ENCODE measurements at regions not wholly inside any gene's neighbourhood (a gene's known extent, or its start where the extent isn't known, plus 50 kb on each side); places are given as distances from the start of the nearest gene placed in this dataset.

- Mint-ChIP-seq H3K9me3 (no peaks in the 10 kb centered on the region), H3K4me3 (no peak overlapping the region), H3K4me1 (no peaks in the 10 kb centered on the region), H3K27ac (no peak overlapping the region), H3K27me3 (ENCODE audit: low read depth in 3 of 3) (peaks cover 0 to 6% (median 2%) of the 10 kb centered on the region in 3 donors), H3K36me3 (no peaks in the 10 kb centered on the region)
- Histone ChIP-seq H3K36me3 (replicated peaks in 1 of 2; ENCODE audit: control insufficient read depth in 1 of 2, insufficient read depth in 2 of 2, low read length in 2 of 2) (no peaks in the 10 kb centered on the region), H3K4me2 (replicated peaks; ENCODE audit: extremely low read depth, low read length, poor library complexity, severe bottlenecking) (no peak overlapping the region), H3K27ac (ENCODE audit: low read depth in 1 of 2, low read length in 2 of 2) (no peak overlapping the region), H4K20me1 (ENCODE audit: insufficient read depth, low read length) (no peaks in the 10 kb centered on the region), H3K4me3 (replicated peaks in 1 of 3; ENCODE audit: low read depth in 2 of 3, low read length in 3 of 3) (no peak overlapping the region), H3K79me2 (ENCODE audit: insufficient read depth, low read length) (no peaks in the 10 kb centered on the region), H3K4me1 (ENCODE audit: control insufficient read depth in 1 of 2, insufficient read depth in 2 of 2, low read length in 2 of 2) (no peaks in the 10 kb centered on the region), H3K9me3 (replicated peaks in 1 of 2; ENCODE audit: control insufficient read depth in 1 of 2, insufficient read depth in 1 of 2, low read length in 2 of 2) (no peaks in the 10 kb centered on the region), H3K9ac (ENCODE audit: insufficient read depth, low read length, poor library complexity, severe bottlenecking) (no peak overlapping the region), H2AFZ (ENCODE audit: insufficient read depth, low read depth, low read length, poor library complexity, severe bottlenecking) (no peak overlapping the region), H3K27me3 (ENCODE audit: control insufficient read depth in 2 of 2, insufficient read depth in 2 of 2, low read length in 2 of 2) (no peaks in the 10 kb centered on the region)
- DNase-seq = no peak
- TF ChIP-seq, protein P1, sequence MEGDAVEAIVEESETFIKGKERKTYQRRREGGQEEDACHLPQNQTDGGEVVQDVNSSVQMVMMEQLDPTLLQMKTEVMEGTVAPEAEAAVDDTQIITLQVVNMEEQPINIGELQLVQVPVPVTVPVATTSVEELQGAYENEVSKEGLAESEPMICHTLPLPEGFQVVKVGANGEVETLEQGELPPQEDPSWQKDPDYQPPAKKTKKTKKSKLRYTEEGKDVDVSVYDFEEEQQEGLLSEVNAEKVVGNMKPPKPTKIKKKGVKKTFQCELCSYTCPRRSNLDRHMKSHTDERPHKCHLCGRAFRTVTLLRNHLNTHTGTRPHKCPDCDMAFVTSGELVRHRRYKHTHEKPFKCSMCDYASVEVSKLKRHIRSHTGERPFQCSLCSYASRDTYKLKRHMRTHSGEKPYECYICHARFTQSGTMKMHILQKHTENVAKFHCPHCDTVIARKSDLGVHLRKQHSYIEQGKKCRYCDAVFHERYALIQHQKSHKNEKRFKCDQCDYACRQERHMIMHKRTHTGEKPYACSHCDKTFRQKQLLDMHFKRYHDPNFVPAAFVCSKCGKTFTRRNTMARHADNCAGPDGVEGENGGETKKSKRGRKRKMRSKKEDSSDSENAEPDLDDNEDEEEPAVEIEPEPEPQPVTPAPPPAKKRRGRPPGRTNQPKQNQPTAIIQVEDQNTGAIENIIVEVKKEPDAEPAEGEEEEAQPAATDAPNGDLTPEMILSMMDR (IDR thresholded peaks at IDR 0.05) = no peak
- intact Hi-C loops (cut with micrococcal nuclease) = no loop called here
- 72% methylated on average over 3 of the region's 7 CpGs for WGBS (ENCODE audit: insufficient coverage)
Measured at GRCh38 chr10:131685007-131685406, 215.8 kb upstream of the PPP2R2D start.

GRCh38 chr10:131685576-131685975 is 215.2 kb upstream of the PPP2R2D start:
- TF ChIP-seq, protein P1 (IDR thresholded peaks at IDR 0.05) = no peak
- no peak overlapping the region for H3K27ac ChIP-seq (ENCODE audit: low read depth in 1 of 2, low read length in 2 of 2)
- no peaks in the 10 kb centered on the region for H3K27me3 ChIP-seq (ENCODE audit: control insufficient read depth in 2 of 2, insufficient read depth in 2 of 2, low read length in 2 of 2)
- Mint-ChIP-seq H3K9me3 (no peaks in the 10 kb centered on the region), H3K36me3 (no peaks in the 10 kb centered on the region), H3K4me1 (no peaks in the 10 kb centered on the region), H3K27ac (peak overlapping the region in 1 of 7 donors; percentile 20), H3K27me3 (ENCODE audit: low read depth in 3 of 3) (peaks cover 0 to 6% (median 2%) of the 10 kb centered on the region in 3 donors), H3K4me3 (no peak overlapping the region)
- intact Hi-C loops (cut with micrococcal nuclease) = no loop called here
- no peak overlapping the region for H2AFZ ChIP-seq (ENCODE audit: insufficient read depth, low read depth, low read length, poor library complexity, severe bottlenecking)
- no peaks in the 10 kb centered on the region for H3K79me2 ChIP-seq (ENCODE audit: insufficient read depth, low read length)
- 90% methylated on average over 10 of the region's 10 CpGs for WGBS (ENCODE audit: insufficient coverage)
- no peak overlapping the region for H3K9ac ChIP-seq (ENCODE audit: insufficient read depth, low read length, poor library complexity, severe bottlenecking)
- no peak overlapping the region for H3K4me3 ChIP-seq (replicated peaks in 1 of 3; ENCODE audit: low read depth in 2 of 3, low read length in 3 of 3)
- H3K9me3 ChIP-seq (replicated peaks in 1 of 2; ENCODE audit: control insufficient read depth in 1 of 2, insufficient read depth in 1 of 2, low read length in 2 of 2) = no peaks in the 10 kb centered on the region
- no peaks in the 10 kb centered on the region for H4K20me1 ChIP-seq (ENCODE audit: insufficient read depth, low read length)
- no peak for DNase-seq
- H3K4me2 ChIP-seq (replicated peaks; ENCODE audit: extremely low read depth, low read length, poor library complexity, severe bottlenecking) = no peak overlapping the region
- H3K36me3 ChIP-seq (replicated peaks in 1 of 2; ENCODE audit: control insufficient read depth in 1 of 2, insufficient read depth in 2 of 2, low read length in 2 of 2) = no peaks in the 10 kb centered on the region
- H3K4me1 ChIP-seq (ENCODE audit: control insufficient read depth in 1 of 2, insufficient read depth in 2 of 2, low read length in 2 of 2) = no peaks in the 10 kb centered on the region

All from CD14-positive monocyte (primary cell).